Lower lobe of right lung (tissue), 2 donors: ENCODE measurements at regions not wholly inside any gene's neighbourhood (a gene's known extent, or its start where the extent isn't known, plus 50 kb on each side); places are given as distances from the start of the nearest gene placed in this dataset.
"Not testable (repeated sequence)": the region's sequence is repeated elsewhere in the genome, so short reads cannot be mapped to it uniquely, and the experiment has no call there.

Experiments used
- ATAC-seq, 2 donors: fragments of 200-7000 bp; cut with Tn5 transposase; one replicate each; pipeline ENCODE4 v1.9.1; 2020 to 2022; ENCODE audit warnings: mild to moderate bottlenecking in 2 of 2, moderate library complexity in 2 of 2
- DNase-seq: peaks from one replicate; pipeline ENCODE4 v3.0.0-alpha.2; 2020
- H3K27ac ChIP-seq: fragments of 200-600 bp; one replicate; pipeline ENCODE4 v1.8.0; 2022
- H3K27me3 ChIP-seq: fragments of 200-600 bp; one replicate; pipeline ENCODE4 v1.8.0; 2022; ENCODE audit warnings: low read depth
- H3K36me3 ChIP-seq: fragments of 200-600 bp; one replicate; pipeline ENCODE4 v1.8.0; 2022; ENCODE audit warnings: mild to moderate bottlenecking
- H3K4me1 ChIP-seq: fragments of 200-600 bp; one replicate; pipeline ENCODE4 v1.8.0; 2022
- H3K4me3 ChIP-seq: fragments of 200-600 bp; one replicate; pipeline ENCODE4 v1.8.0; 2022; ENCODE audit warnings: mild to moderate bottlenecking
- H3K9me3 ChIP-seq: fragments of 200-600 bp; one replicate; pipeline ENCODE4 v1.8.0; 2022
- intact Hi-C: fragments of 100-400 bp; cut with DNase I; formaldehyde crosslinking; loops from one replicate; pipeline ENCODE4 v1.11.0; 2022
- TF ChIP-seq, protein P1 (sequence below): fragments of 200-600 bp; IDR thresholded peaks from one replicate; pipeline ENCODE4 v1.8.0; 2022; ENCODE audit warnings: antibody characterized with exemption, mild to moderate bottlenecking
- donor health status: DM: no; HTN: yes; CAD: no; lungs with severe emphysema.

DNA sequence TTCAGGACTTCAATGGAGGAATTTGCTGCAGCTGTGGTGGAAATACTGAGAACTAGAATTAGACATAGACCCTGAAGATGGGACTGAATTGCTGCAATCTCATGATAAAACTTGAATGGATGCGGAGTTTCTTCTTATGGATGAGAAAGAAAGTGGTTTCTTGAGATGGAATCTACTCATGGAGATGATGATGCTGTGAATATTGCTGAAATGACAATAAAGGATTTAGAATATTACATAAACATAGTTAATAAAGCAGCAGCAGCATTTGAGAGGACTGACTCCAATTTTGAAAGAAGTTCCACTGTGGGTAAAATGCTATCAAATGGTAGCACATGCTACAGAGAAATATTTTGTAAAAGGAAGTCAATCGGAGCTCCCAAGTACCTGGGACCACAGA, 264.6 kb downstream of the UBE3D start:
- ATAC-seq (no peak), DNase-seq (no peak)
- Histone ChIP-seq H3K4me1 (no peaks in the 10 kb centered on the region), H3K9me3 (no peaks in the 10 kb centered on the region), H3K4me3 (no peak overlapping the region), H3K27ac (no peak overlapping the region), H3K27me3 (no peaks in the 10 kb centered on the region), H3K36me3 (no peaks in the 10 kb centered on the region)
- TF ChIP-seq, protein P1, sequence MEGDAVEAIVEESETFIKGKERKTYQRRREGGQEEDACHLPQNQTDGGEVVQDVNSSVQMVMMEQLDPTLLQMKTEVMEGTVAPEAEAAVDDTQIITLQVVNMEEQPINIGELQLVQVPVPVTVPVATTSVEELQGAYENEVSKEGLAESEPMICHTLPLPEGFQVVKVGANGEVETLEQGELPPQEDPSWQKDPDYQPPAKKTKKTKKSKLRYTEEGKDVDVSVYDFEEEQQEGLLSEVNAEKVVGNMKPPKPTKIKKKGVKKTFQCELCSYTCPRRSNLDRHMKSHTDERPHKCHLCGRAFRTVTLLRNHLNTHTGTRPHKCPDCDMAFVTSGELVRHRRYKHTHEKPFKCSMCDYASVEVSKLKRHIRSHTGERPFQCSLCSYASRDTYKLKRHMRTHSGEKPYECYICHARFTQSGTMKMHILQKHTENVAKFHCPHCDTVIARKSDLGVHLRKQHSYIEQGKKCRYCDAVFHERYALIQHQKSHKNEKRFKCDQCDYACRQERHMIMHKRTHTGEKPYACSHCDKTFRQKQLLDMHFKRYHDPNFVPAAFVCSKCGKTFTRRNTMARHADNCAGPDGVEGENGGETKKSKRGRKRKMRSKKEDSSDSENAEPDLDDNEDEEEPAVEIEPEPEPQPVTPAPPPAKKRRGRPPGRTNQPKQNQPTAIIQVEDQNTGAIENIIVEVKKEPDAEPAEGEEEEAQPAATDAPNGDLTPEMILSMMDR: no peak
- intact Hi-C loops: no loop called here

DNA sequence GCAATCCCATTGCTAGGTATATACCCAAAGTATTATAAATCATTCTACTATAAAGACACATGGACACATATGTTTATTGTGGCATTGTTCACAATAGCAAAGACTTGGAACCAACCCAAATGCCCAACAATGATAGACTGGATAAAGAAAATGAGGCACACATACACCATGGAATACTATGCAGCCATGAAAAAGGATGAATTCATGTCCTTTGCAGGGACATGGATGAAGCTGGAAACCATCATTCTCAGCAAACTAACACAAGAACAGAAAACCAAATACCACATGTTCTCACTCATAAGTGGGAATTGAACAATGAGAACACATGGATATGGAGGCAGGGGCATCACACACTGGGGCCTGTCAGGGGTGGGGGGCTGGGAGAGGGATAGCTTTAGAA, 249.4 kb downstream of the UBE3D start:
- ATAC-seq, H3K9me3 ChIP-seq, H3K27me3 ChIP-seq, H3K36me3 ChIP-seq, H3K27ac ChIP-seq, H3K4me3 ChIP-seq, H3K4me1 ChIP-seq, DNase-seq, intact Hi-C loops: not testable (repeated sequence)

DNA sequence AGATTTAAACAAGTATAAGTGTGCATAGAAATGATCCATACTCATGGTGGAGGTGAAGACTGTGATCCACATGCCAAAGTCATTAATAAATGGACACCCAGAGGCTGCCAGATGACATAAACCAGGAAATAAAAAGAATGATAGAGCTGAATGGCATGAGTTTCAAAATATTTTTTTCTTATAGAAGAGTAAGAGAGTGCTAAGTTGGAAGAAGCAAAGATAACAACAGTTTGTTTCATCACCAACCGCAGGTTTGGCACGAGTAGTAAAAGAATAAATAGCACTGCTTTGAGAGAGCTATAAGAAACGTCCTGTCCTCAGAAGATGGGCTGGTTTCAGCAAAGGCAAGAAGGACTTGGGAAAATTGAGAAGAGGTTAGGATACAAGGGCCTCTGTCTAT, 246.9 kb downstream of the UBE3D start:
- H3K9me3 ChIP-seq: no peaks in the 10 kb centered on the region
- no peaks in the 10 kb centered on the region for H3K27me3 ChIP-seq
- TF ChIP-seq, protein P1: no peak
- H3K4me1 ChIP-seq: no peaks in the 10 kb centered on the region
- no peak for ATAC-seq
- H3K27ac ChIP-seq: no peak overlapping the region
- no peak for DNase-seq
- intact Hi-C loops: no loop called here
- H3K4me3 ChIP-seq: no peak overlapping the region
- no peaks in the 10 kb centered on the region for H3K36me3 ChIP-seq

DNA sequence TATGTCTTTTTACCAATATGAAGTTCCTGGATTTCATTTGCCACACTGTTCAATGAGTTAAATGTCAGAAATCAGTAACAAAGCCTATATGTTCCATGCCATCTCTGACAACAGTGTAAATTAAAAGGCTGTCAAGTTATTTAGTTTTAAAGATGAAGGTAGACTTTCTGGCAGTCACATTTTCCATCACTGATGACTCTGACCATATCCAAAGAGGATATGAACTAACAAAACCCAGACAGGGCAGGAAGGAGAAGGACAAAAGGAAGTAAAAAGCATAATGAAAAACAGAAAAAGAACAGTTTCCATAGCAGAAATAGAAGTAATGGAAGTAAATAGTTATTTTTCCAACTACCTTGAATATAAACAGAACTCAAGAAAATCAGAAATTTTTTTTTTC, 242.3 kb downstream of the UBE3D start:
- intact Hi-C loops: no loop called here
- Histone ChIP-seq H3K9me3 (no peaks in the 10 kb centered on the region), H3K27me3 (no peaks in the 10 kb centered on the region), H3K27ac (no peak overlapping the region), H3K4me3 (no peak overlapping the region), H3K36me3 (no peaks in the 10 kb centered on the region), H3K4me1 (no peaks in the 10 kb centered on the region)
- no peak for DNase-seq
- no peak for ATAC-seq
- TF ChIP-seq, protein P1: no peak

DNA sequence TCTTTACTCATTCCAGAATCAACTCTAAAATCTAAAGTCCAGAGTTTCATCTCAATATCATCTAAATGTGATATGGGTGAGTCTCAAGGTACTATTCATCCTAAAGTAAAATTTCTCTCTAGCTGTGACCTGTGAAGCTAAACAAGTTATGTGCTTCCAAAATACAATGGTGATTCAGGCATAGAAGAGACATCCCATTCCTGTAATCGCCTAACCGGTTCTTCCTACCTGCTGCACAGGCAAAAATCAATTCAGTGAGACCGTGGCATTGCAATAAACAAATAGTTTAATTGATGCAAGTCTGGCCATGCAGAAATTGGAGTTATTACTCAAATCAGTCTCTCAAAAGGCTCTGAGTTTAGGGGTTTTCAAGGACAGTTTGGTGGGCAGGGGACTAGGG, 232.8 kb downstream of the UBE3D start:
- H3K36me3 ChIP-seq: no peaks in the 10 kb centered on the region
- no peak for DNase-seq
- no peak for ATAC-seq
- H3K9me3 ChIP-seq: no peaks in the 10 kb centered on the region
- intact Hi-C loops: no loop called here
- TF ChIP-seq, protein P1: no peak
- H3K4me1 ChIP-seq: no peaks in the 10 kb centered on the region
- H3K27ac ChIP-seq: no peak overlapping the region
- no peaks in the 10 kb centered on the region for H3K27me3 ChIP-seq
- no peak overlapping the region for H3K4me3 ChIP-seq

DNA sequence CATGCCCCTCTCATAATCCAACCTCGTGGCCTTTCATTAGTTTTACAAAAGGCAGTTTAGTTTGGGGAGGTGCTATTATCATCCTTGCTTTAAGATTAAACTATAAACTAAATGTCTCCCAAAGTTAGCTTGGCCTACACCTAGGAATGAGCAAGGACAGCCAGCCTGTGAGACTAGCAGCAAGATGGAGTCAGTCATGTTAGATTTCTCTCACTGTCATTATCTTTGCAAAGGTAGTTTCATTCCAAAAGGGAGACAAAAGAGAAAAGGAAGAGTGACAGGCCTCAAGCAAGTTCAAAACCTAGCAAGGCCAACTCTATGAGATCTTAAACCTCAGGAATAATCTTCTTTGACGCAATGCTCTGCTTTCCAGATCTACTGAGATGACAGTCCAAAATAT, 232.2 kb downstream of the UBE3D start:
- no peak for DNase-seq
- Histone ChIP-seq H3K27ac (no peak overlapping the region), H3K4me1 (no peaks in the 10 kb centered on the region), H3K9me3 (no peaks in the 10 kb centered on the region), H3K36me3 (no peaks in the 10 kb centered on the region), H3K4me3 (no peak overlapping the region), H3K27me3 (no peaks in the 10 kb centered on the region)
- no peak for ATAC-seq
- TF ChIP-seq, protein P1: no peak
- intact Hi-C loops: no loop called here
